Panc1 (cell line): ENCODE measurements at regions not wholly inside any gene's neighbourhood (a gene's known extent, or its start where the extent isn't known, plus 50 kb on each side); places are given as distances from the start of the nearest gene placed in this dataset.
"Not testable (repeated sequence)": the region's sequence is repeated elsewhere in the genome, so short reads cannot be mapped to it uniquely, and the experiment has no call there.

Source experiments
- ATAC-seq: fragments of 200-7000 bp; cut with Tn5 transposase; 2 replicates; pipeline ENCODE4 v1.9.1; 2020; ENCODE audit warnings: mild to moderate bottlenecking, moderate library complexity
- BruUV-seq: library from RNA; stranded (reverse); fragments of 400-500 nt; replicated peaks from 2 replicates; lab custom pipeline; 2021; lab: Mats Ljungman, UMichigan
- CTCF ChIA-PET: fragments of 300-600 bp; sonication (Branson Sonifier 250); formaldehyde crosslinking; loops from one replicate; lab custom pipeline; 2022; ENCODE audit warnings: antibody characterized with exemption; lab: Charles Lee
- POLR2A ChIA-PET: fragments of 300-600 bp; sonication (Branson Sonifier 250); formaldehyde crosslinking; loops from one replicate; lab custom pipeline; 2022; ENCODE audit warnings: antibody characterized with exemption; lab: Charles Lee
- DNase-seq: peaks from one replicate; pipeline ENCODE4 v3.0.0-alpha.2; 2010; ENCODE audit warnings: low read depth, low spot score
- H3K27ac ChIP-seq: 2 replicates; pipeline ENCODE4 v1.5.1; 2011; ENCODE audit warnings: mild to moderate bottlenecking, low read length, inconsistent platforms
- H3K27me3 ChIP-seq: fragments of 200-500 bp; sonication (Bioruptor generic); 2 replicates; pipeline ENCODE4 v1.6.0; 2014; ENCODE audit warnings: low read length, inconsistent platforms; ENCODE audit not compliant: control insufficient read depth, insufficient read depth
- H3K36me3 ChIP-seq: fragments of 200-500 bp; sonication (Bioruptor generic); 2 replicates; pipeline ENCODE4 v1.5.1; 2014; ENCODE audit warnings: inconsistent platforms, mild to moderate bottlenecking, low read length, moderate library complexity; ENCODE audit not compliant: control insufficient read depth, insufficient read depth
- H3K4me1 ChIP-seq: 2 replicates; pipeline ENCODE4 v1.5.1; 2011; ENCODE audit warnings: inconsistent platforms, mild to moderate bottlenecking, low read length, moderate library complexity; ENCODE audit not compliant: control insufficient read depth, insufficient read depth
- H3K4me3 ChIP-seq, 2 experiments: 2 replicates each; pipeline ENCODE4 v1.5.1; 2011 to 2012; ENCODE audit warnings: low read depth in 2 of 2, low read length in 2 of 2, mild to moderate bottlenecking in 2 of 2, inconsistent platforms in 1 of 2, moderate library complexity in 1 of 2
- H3K9me3 ChIP-seq: fragments of 200-500 bp; sonication (Bioruptor generic); 2 replicates; pipeline ENCODE4 v1.5.1; 2014; ENCODE audit warnings: low read depth, mild to moderate bottlenecking, inconsistent platforms, low read length, moderate library complexity; ENCODE audit not compliant: control insufficient read depth, insufficient read depth
- POLR2AphosphoS5 ChIP-seq: IDR thresholded peaks from 2 replicates; pipeline ENCODE4 v1.6.1; 2012; ENCODE audit warnings: mild to moderate bottlenecking, low read depth, low read length, moderate library complexity
- SIN3A ChIP-seq: IDR thresholded peaks from 2 replicates; pipeline ENCODE4 v1.6.1; 2012; ENCODE audit warnings: low read depth, mild to moderate bottlenecking, low read length, moderate library complexity, borderline replicate concordance; ENCODE audit not compliant: insufficient read depth
- TCF7L2 ChIP-seq: IDR thresholded peaks from 2 replicates; pipeline ENCODE4 v1.6.1; 2011; ENCODE audit warnings: mild to moderate bottlenecking, low read depth, low read length, inconsistent platforms
- in situ Hi-C: cut with HindIII; loops from 2 replicates; pipeline ENCODE4 v1.10.0; 2016; ENCODE audit warnings: low sequenced_read_pairs, low pct_unique_long_range_greater_than_20kb
- intact Hi-C: fragments of 100-400 bp; cut with micrococcal nuclease; formaldehyde crosslinking; loops from one replicate; pipeline ENCODE4 v1.10.0; 2022; ENCODE audit not compliant: unreplicated experiment
- TF ChIP-seq, protein P1 (sequence below): fragments of 450-650 bp; IDR thresholded peaks from 2 replicates; pipeline ENCODE4 v1.5.1; 2017; ENCODE audit warnings: mild to moderate bottlenecking
- TF ChIP-seq, protein P2 (sequence below), 2 experiments: IDR thresholded peaks; 2 replicates each; pipeline ENCODE4 v1.6.1; 2011 to 2012; ENCODE audit warnings: low read depth in 2 of 2, control low read depth in 1 of 2, low read length in 1 of 2, mild to moderate bottlenecking in 1 of 2, moderate library complexity in 1 of 2; ENCODE audit not compliant: insufficient read depth in 1 of 2

DNA sequence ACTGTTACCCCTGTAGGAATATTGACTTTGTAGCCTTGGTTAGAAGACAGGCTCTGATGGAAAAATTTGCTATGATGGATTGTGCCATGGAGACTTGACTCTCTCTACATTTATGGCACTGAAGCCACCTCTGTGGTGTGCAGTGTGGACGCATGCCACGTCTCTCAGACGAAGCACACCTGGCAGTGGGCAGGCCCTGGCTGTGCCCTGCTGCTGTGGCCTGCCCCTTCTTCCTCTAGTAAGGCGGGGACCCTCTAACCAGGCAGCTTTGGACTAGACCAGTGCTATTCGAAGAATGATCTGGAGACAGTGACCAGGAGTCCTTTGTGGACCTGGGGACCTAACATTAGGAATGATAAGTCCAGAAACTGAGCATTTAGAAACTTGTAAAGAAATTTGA lies 773.5 kb upstream of the TPTE start:
- BruUV-seq, in situ Hi-C loops, DNase-seq, POLR2A ChIA-PET, H3K4me1 ChIP-seq, H3K9me3 ChIP-seq, CTCF ChIA-PET, H3K27ac ChIP-seq, H3K4me3 ChIP-seq, ATAC-seq, intact Hi-C loops, H3K27me3 ChIP-seq, H3K36me3 ChIP-seq: not testable (repeated sequence)

DNA sequence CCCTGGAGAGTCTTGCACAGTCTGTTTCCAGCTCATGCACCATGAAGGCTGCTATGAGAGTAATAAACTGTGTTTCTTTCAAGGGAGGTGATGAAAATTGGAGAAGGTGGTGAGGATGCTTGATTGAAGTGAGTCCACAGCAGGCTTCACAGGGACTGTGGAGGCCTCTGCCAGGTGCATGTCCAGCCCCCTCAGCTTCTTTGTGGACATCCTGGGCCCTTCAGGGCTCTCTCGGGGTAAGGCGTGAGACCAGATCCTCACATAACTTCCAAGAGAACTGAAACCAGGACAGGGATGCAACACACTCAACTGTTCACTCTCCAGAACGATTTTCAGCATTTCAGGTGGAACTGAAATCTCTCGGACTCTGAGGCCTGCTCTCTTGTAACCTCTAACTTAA lies 772.9 kb upstream of the TPTE start:
- ATAC-seq, CTCF ChIA-PET, DNase-seq, H3K9me3 ChIP-seq, in situ Hi-C loops, BruUV-seq, H3K36me3 ChIP-seq, H3K27ac ChIP-seq, POLR2A ChIA-PET, H3K4me3 ChIP-seq, H3K27me3 ChIP-seq, intact Hi-C loops, H3K4me1 ChIP-seq: not testable (repeated sequence)

DNA sequence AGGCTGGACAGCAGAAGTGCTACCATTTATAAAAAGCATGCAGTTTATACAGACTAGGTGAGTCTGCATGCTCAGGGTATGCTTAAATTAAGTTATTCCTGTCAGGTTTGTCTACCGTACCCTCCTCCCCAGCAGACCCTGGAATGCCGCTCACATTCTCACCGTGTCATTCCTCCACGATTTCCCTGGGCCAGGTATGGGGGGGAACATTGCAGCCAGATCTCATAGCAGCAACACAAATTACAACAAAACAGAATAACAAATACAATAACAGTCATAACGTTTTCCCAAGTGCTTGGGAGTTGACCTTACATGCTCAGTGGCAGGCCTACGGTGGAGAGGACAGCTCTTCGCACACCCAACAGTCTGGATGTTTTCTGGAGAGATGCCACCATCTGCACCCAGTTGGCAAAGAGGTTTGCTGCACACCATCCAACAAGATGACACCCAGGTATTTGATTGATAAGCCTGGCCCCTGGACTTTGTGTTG lies 771.6 kb upstream of the TPTE start:
- DNase-seq, H3K27me3 ChIP-seq, BruUV-seq, H3K36me3 ChIP-seq, H3K4me1 ChIP-seq, H3K4me3 ChIP-seq, POLR2A ChIA-PET, CTCF ChIA-PET, H3K27ac ChIP-seq, in situ Hi-C loops, H3K9me3 ChIP-seq, intact Hi-C loops, ATAC-seq: not testable (repeated sequence)

DNA sequence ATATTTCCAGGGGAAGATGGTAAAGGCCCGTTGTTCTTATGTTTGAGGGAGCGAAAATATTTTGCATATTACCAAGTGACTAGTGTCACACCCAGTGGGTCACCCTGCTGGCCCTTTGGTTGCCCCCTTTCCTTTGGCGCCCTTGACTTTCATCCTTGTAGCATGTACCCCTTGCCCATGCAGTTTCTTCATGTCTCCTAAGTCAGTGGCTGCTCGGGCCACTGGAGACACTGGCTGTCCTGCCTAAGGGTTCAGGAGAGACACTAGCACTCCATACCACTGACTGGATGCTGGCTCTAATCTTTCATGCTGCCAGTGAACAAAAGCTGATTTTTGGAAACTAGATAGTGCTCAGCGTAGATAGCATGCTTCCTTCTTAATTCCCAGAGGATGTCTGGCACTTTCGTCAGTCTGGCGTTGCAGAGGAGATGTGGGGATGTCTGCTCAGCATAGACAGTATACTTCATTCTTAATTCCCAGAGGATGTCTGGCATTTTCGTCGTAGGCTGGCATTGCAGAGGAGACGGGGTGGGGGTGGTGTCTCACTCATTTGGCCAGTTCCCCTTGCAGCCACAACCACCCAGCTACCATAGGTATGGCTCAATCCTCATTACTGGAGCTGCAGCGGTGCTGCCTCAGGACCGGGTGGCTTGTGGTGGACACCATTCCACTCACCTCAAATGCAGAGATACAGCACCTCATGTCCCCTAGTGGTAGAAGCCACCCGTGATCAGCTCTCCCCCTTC lies 770.9 kb upstream of the TPTE start:
- ATAC-seq = no peak
- TF ChIP-seq POLR2AphosphoS5 (no peak), SIN3A (no peak), TCF7L2 (no peak)
- TF ChIP-seq, protein P1, sequence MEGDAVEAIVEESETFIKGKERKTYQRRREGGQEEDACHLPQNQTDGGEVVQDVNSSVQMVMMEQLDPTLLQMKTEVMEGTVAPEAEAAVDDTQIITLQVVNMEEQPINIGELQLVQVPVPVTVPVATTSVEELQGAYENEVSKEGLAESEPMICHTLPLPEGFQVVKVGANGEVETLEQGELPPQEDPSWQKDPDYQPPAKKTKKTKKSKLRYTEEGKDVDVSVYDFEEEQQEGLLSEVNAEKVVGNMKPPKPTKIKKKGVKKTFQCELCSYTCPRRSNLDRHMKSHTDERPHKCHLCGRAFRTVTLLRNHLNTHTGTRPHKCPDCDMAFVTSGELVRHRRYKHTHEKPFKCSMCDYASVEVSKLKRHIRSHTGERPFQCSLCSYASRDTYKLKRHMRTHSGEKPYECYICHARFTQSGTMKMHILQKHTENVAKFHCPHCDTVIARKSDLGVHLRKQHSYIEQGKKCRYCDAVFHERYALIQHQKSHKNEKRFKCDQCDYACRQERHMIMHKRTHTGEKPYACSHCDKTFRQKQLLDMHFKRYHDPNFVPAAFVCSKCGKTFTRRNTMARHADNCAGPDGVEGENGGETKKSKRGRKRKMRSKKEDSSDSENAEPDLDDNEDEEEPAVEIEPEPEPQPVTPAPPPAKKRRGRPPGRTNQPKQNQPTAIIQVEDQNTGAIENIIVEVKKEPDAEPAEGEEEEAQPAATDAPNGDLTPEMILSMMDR = no peak
- TF ChIP-seq, protein P2, sequence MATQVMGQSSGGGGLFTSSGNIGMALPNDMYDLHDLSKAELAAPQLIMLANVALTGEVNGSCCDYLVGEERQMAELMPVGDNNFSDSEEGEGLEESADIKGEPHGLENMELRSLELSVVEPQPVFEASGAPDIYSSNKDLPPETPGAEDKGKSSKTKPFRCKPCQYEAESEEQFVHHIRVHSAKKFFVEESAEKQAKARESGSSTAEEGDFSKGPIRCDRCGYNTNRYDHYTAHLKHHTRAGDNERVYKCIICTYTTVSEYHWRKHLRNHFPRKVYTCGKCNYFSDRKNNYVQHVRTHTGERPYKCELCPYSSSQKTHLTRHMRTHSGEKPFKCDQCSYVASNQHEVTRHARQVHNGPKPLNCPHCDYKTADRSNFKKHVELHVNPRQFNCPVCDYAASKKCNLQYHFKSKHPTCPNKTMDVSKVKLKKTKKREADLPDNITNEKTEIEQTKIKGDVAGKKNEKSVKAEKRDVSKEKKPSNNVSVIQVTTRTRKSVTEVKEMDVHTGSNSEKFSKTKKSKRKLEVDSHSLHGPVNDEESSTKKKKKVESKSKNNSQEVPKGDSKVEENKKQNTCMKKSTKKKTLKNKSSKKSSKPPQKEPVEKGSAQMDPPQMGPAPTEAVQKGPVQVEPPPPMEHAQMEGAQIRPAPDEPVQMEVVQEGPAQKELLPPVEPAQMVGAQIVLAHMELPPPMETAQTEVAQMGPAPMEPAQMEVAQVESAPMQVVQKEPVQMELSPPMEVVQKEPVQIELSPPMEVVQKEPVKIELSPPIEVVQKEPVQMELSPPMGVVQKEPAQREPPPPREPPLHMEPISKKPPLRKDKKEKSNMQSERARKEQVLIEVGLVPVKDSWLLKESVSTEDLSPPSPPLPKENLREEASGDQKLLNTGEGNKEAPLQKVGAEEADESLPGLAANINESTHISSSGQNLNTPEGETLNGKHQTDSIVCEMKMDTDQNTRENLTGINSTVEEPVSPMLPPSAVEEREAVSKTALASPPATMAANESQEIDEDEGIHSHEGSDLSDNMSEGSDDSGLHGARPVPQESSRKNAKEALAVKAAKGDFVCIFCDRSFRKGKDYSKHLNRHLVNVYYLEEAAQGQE (IDR thresholded peaks at IDR 0.05; ENCODE audit: insufficient read depth in 1 of 2, low read depth in 2 of 2, low read length in 1 of 2) = no peak
- Histone ChIP-seq H3K27ac (no peak overlapping the region), H3K4me3 (no peak overlapping the region), H3K27me3 (no peaks in the 10 kb centered on the region), H3K36me3 (no peaks in the 10 kb centered on the region), H3K4me1 (no peaks in the 10 kb centered on the region), H3K9me3 (no peaks in the 10 kb centered on the region)
- POLR2A ChIA-PET = no interaction called here
- intact Hi-C loops (no loop called here), in situ Hi-C loops (no loop called here)
- DNase-seq = no peak
- CTCF ChIA-PET = no interaction called here
- BruUV-seq = no TSS peak

DNA sequence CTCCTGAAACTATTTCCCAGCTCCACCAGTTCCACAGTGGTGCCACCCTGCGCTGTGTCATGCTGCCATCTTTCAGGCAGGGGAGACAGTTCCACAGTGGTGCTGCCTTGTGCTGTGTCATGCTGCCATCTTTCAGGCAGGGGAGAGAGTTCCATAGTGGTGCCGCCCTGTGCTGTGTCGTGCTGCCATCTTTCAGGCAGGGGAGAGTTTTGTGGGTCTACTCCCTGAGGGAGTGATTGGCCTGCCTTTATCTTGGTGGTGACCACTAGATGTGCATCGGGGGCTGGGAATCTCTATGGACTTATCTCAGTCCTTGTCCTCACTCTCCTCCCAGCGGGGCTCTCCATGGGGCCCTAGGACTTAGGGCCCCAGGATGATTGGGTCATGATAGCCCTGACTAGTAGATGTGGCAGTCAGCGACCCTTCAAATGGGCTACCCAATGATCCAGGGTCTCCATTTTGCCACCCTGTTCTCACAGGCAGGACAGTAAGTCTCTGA lies 770.2 kb upstream of the TPTE start:
- DNase-seq, H3K36me3 ChIP-seq, H3K9me3 ChIP-seq, in situ Hi-C loops, ATAC-seq, intact Hi-C loops, H3K27ac ChIP-seq, H3K27me3 ChIP-seq, H3K4me1 ChIP-seq, H3K4me3 ChIP-seq, BruUV-seq, POLR2A ChIA-PET, CTCF ChIA-PET: not testable (repeated sequence)
